Epithelial cell of esophagus (primary cell): ENCODE measurements at regions not wholly inside any gene's neighbourhood (a gene's known extent, or its start where the extent isn't known, plus 50 kb on each side); places are given as distances from the start of the nearest gene placed in this dataset.

Experiments used
- DNase-seq: peaks from one replicate; pipeline ENCODE4 v3.0.0; 2010; ENCODE audit warnings: low read depth
- H3K4me3 ChIP-seq: 2 replicates; pipeline ENCODE4 v1.5.1; 2011; ENCODE audit warnings: mild to moderate bottlenecking, low read length, control low read depth
- TF ChIP-seq, protein P1 (sequence below): IDR thresholded peaks from 2 replicates; pipeline ENCODE4 v1.5.1; 2011; ENCODE audit warnings: low read depth, mild to moderate bottlenecking, low read length, control low read depth, inconsistent platforms; ENCODE audit not compliant: insufficient read depth; ENCODE audit errors: missing control alignments

DNA sequence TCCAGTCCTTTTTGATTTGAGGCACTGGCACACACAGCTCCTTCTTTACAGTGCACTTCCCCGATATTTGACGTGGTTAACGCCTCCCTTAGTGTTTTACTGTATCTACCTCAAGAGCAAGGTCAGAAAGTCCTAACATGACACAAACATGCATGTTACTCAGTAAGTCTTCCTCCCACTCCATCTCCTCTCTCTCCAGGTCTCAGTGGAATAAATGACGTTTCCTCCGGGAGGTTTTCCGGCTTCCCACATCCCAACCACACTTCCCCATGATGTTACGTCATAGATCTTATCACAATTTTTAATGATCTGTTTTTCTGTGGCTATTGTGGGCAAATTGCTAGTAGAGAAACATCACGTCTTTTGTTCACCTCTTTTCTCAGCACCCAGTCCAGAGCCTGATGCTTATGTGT lies 165.7 kb downstream of the PTPN20 start:
- TF ChIP-seq, protein P1, sequence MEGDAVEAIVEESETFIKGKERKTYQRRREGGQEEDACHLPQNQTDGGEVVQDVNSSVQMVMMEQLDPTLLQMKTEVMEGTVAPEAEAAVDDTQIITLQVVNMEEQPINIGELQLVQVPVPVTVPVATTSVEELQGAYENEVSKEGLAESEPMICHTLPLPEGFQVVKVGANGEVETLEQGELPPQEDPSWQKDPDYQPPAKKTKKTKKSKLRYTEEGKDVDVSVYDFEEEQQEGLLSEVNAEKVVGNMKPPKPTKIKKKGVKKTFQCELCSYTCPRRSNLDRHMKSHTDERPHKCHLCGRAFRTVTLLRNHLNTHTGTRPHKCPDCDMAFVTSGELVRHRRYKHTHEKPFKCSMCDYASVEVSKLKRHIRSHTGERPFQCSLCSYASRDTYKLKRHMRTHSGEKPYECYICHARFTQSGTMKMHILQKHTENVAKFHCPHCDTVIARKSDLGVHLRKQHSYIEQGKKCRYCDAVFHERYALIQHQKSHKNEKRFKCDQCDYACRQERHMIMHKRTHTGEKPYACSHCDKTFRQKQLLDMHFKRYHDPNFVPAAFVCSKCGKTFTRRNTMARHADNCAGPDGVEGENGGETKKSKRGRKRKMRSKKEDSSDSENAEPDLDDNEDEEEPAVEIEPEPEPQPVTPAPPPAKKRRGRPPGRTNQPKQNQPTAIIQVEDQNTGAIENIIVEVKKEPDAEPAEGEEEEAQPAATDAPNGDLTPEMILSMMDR: no peak
- no peak for DNase-seq

DNA sequence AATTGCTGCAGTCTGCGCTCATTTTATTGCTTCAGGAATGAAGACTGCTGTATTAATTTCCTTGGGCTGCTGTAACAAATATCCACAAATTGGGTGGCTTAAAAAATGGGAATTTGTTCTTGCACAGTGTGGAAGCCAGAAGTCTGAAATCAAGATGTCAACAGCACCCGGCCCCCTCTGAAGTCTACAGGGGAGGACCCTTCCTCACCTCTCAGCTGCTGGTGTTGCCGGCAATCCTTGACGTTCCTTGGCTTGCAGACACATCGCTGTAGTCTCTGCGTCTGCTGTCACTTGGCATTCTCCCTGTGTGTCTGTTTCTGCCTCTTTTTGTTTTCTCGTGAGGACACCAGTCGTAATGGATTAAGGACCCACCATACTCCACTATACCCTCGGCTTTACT lies 166.2 kb downstream of the PTPN20 start:
- H3K4me3 ChIP-seq: no peak overlapping the region
- TF ChIP-seq, protein P1: no peak
- DNase-seq: no peak

More for the DNA sequence above, 165.7 kb downstream of the PTPN20 start:
- no peak overlapping the region for H3K4me3 ChIP-seq

DNA sequence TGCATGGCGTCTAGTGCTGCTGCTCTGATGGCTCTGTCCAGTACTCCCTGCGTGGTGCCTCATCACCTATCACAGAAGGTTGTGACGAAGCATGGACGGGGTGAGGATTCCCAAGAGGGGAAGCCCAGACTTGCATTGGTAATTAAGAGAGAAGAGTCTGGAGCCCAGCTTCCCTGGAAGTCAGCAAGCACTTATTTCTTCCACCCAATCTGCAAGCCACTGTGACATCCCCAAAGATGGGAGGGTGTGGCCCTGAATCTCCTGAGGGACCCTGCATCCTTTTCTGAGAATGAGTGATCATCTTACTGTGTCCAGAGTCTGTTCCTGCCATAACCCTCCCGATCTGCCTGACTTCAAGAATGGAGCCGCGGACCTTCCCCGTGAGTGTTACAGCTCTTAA lies 166.7 kb downstream of the PTPN20 start:
- H3K4me3 ChIP-seq: no peak overlapping the region
- DNase-seq: no peak
- TF ChIP-seq, protein P1: no peak

DNA sequence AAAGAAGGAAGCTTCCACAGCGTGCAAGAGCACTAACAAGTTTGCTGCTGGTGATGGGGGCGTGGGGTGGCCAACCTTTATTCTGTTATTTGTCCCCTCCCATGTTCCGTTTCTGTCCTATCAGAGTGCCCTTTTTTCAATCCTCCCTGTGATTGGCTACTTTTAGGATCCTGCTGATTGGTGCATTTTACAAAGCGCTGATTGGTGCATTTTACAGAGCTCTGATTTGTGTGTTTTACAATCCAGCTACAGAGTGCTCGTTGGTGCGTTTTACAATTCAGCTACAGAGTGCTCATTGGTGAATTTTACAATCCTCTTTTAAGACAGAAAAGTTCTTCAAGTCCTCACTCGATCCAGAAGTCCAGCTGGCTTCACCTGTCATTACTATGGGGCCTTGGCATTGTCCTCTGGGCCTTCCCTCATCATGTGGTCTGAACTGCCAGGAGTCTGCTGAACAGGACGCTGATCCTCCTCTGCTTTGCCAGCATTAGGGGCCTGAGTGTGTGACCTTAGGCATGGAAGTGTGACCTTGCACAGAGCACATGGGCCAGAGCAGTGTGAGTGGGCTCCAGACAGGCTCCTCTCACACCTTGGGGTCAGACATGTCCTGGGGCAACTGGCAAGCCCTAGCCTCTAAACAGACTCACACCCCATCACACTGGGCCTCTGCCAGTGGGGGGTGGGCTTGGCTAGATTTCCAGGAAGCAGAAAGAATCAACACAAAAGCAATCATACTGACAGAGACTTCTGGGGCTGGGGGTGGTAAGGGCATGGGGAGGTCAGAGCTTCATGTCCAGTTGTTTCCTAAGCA lies 167.4 kb downstream of the PTPN20 start:
- DNase-seq: no peak
- no peak overlapping the region for H3K4me3 ChIP-seq
- TF ChIP-seq, protein P1: no peak

DNA sequence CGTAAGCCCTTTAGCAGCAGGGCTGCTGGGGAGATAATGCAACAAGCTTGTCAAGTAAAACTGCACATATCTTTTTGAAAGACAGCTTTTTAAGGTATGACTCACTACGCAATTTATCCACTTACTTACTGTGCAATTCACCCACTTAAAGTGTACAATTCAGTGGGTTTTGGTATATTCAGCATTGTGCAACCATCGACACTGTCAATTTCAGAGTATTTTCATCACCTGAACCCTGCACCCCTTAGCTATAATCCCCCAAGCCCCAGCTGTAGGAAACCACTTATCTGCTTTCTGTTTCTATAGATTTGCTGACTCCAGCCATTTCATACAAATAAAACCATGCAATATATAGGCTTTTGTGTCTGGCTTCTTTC lies 168.0 kb downstream of the PTPN20 start:
- no peak overlapping the region for H3K4me3 ChIP-seq
- TF ChIP-seq, protein P1: no peak
- DNase-seq: peak; percentile 5

DNA sequence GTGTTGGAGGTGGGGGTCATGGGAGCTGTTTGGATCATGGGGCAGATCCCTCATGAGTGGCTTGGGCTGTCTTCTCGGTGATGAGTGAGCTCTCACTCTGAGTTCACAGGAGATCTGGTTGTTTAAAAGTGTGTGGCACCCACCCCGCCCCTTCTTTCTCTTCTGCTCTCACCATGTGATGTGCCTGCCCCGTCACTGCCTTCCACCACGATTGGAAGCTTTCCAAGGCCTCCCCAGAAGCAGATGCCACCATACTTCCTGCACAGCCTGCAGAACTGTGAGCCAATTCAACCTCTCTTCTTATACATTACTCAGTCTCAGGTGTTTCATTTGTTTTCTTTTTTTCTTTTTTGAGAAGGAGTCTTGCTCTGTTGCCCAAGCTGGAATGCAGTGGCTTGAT lies 170.0 kb downstream of the PTPN20 start:
- DNase-seq: no peak
- TF ChIP-seq, protein P1: no peak
- no peak overlapping the region for H3K4me3 ChIP-seq
